ENCODE measurements at regions not wholly inside any gene's neighbourhood (a gene's known extent, or its start where the extent isn't known, plus 50 kb on each side); places are given as distances from the start of the nearest gene placed in this dataset.
"Not testable (repeated sequence)": the region's sequence is repeated elsewhere in the genome, so short reads cannot be mapped to it uniquely, and the experiment has no call there.

DNA sequence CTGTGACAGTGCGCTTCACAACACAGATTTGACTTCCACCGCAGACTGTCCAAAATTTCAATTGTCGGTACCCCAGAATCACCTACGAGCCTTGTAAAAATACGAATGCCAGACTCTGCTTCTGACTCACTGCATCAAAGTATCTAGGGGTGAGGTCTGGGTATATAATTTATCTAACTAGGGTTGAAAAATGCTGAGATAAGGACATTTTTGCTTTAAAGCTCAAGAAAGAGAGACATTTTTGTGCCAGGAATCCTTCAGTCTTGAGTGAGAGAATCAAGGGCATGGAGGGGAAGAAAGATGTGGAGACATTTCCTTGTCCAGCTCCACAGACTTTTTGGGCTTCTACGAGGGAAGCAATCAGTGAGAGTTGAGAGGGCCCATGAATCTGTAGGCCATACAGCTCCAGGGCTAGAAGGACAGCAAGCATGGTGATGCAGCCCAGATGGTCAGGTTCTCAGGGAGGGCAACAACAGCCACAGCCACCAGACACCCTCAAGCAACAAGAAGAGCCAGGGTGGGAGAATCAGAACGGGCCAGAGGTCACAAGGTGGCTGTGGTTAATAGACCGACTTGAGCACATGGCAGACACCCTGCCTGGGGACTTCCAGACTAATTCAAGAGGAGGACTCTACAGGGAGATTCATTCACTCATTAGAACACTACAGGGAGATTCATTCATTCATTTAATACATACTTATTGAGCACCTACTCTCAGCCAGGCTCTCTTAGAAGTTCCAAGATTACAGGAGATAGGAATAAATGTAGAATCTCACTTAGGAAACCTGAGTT lies 211.1 kb upstream of the PRDM1 start:
- DNase-seq = no peak

DNA sequence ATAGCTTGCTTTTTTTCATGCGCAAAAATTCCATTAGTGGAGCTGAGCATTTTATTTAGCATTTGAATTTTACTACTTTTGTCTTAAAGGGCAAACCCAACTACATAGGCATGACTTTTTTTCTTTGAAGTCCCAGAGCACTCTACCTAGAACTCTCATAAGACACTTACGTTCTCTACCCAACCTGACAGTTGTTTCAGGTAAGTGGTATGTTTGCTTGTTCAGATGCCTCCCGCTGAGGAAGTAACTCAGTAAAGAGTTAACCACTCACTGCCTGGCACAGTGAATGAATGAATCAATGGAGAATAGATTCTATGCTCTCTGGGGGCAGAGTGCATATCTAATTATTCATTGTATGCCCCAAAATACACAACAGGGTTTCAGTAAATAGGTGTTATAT lies 212.3 kb upstream of the PRDM1 start:
- DNase-seq = no peak

DNA sequence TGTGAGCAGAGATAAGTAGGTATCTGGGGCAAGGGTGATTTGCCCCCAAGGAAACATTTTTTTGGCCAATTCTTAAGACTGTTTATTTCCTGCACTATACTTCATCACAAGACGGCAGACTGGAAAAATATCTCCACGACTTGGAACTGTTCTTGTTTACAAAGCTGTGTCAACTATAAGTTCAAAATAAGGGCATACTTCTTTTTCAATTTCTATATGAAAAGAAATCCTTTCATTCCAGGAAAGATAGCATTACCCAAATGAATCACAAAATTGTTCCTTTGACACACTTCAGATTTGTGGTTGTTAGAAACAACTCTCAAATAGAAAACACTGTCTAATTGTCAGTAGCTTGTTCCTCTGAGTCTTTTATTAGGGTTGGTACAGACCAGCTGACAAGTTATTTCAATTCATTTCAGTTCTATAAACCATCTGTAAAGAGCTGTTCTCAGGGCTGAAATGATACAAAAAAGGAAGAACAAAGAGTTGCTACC lies 212.9 kb upstream of the PRDM1 start:
- no peak for DNase-seq

DNA sequence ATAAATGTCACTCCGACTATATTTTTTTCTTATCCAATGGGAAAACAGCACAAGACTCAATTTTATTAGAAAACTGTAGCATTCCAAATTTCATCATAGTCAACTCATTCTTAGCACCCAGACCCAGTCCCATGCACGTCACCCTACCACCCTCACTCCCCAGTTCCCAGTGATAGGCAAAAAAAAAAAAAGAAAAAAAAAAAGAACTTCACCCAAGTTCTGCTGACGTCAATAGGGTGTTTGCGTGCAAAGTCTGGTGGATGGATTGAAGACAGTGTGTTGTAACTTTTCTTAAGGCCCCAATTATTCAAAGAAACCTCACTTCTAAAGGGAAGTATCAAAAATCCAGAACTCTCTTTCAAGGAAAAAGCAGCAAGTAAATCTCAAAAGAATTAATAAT lies 213.9 kb upstream of the PRDM1 start:
- DNase-seq = no peak

DNA sequence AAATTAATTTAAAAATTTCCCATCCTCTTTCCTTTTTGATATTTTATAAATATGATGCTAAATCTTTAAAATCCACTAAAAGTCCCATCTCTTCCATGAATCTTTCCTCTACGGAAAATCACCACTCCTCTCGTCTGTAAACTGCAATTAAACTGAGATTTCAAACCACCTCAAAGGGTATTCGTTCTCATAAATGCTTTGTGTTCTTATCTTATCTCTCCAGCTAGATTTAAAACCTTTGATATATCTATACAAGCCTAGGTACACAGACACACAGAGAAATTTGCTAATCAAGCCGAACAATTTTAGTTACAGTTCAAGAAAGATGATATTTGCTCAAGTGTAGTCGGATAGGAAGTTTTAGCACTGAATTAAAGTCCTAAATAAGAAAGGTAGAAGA lies 214.6 kb upstream of the PRDM1 start:
- DNase-seq = no peak

DNA sequence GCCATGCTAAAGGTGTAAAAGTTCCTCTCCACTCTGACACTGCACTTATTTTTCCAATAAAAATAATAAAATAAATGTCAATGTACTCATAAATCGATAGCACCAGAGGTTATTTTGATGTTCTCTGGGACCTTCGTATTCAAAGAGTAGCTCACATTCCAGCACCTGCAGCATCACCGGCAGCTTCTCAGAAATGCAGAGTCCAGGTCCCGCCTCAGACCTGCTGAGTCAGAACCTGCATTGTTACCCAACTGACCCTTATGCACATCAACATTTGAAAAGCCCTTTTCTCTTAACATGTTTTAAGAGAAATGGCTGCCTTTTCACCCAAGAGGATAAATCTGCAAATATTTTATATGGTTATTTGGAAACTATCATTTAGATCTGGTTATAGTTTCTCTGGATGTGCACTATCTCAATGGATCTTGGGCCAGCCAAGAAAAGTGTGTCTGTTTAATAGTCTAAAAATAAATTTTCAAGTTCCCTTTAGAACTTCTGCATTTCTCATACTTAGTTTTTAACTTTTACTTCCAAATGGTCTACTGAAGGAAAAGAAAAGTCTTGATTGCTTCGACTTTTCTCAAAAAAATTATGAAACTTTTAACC lies 216.2 kb upstream of the PRDM1 start:
- no peak for DNase-seq

DNA sequence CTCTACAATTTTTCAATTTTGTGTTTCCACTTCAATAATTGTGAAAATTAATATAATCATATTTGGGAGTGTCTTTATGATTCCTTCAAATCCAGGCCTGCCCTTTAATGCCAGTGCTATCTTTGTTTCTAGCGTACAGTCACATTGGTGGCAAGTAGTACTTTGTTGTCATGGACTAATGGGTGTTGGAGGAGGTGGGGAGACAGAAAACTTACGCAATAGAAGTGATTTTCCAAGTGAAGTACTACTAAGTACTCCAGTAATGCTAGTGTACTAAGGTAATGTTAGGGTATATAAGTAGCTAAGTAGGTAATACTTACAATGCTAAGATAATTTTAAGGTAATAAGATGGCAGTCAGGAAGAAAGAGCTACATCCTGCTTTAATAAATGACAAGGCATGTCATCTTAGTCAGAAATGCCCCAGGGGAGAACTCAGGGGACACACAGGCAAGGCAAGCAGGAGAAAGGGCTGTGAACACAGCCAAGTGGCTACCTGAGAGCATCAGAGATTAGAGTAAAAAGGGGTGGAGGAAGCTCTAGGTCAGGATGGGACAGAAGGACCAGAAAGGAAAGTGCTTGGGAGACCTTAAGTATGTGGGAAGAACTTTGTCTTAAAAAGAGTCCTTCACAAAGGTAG lies 217.2 kb upstream of the PRDM1 start:
- no peak for DNase-seq

DNA sequence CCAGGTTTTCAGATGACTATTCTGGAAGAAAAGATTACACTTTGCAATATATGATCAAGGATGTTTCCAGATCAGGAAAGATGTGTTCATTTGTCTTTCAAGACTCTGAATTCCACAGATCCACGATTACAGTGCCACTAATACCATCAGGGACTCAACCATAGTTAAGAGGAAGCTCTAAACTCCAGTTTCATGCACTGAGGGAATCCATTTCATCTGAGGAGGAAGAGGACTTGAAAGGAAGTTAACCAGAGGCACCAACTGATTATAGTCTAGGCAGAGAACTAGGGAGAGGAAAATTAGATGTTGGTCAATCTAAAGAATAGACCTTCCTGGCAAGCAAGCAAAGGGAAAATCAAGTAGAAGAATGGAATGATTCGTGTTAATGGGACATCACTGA lies 218.3 kb upstream of the PRDM1 start:
- DNase-seq = no peak

DNA sequence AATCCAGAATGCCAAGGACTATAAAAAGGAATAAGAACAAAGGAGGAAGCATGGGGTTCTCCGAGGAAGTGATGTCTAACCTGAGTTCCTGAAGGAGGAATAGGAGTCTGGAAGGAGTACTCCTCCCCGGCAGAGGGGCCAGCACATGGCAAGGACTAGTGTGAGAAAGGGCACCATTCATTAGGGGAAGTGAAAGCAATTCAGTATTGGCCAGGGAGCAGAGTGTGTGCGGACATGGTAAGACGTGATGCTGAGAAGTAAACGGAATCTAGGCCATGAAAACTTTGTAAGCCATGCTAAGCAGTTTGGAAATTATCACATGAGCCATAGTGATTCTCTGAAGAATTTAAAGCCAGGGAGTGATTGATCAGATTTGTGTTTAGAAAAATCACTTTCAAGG lies 218.9 kb upstream of the PRDM1 start:
- DNase-seq = no peak

DNA sequence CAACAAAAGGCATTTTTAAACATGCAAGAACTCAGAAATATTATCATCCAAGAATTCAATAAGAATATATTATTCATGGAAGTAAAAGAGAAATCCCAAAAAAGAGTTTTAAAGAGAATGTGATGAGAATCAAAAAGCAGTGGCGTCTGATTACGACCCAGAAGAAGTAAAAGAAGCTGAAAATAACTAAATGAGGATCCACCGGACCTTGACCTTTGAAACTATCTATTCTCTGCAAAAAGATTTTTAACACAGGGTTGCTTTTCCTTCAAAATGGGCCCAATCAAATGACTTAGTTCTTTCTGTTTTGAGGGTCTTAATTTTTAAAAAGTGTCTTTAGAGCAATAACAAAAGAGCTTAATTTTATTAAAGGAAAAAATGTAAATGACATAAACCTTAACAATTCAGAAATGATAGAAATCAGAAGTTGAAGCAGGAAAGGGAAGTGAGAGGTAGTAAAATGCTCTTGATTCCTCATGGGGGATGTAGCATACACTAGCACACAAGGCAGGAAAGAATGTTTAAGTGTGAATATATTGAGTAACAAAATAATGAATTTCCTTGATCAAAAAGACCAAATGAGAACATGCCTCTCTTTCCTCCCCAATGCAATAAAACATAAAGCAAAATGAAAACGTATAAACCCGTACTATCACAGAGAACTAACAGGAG lies 223.1 kb upstream of the PRDM1 start:
- DNase-seq = no peak

DNA sequence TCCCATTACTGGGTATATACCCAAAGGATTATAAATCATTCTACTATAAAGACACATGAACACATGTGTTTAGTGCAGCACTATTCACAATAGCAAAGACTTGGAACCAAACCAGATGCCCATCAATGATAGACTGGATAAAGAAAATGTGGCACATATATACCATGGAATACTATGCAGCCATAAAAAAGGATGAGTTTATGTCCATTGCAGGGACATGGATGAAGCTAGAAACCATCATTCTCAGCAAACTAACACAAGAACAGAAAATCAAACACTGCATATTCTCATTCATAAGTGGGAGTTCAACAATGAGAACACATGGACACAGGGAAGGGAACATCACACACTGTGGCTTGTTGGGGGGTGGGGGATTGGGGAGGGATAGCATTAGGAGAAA lies 225.2 kb upstream of the PRDM1 start:
- DNase-seq = not testable (repeated sequence)

DNA sequence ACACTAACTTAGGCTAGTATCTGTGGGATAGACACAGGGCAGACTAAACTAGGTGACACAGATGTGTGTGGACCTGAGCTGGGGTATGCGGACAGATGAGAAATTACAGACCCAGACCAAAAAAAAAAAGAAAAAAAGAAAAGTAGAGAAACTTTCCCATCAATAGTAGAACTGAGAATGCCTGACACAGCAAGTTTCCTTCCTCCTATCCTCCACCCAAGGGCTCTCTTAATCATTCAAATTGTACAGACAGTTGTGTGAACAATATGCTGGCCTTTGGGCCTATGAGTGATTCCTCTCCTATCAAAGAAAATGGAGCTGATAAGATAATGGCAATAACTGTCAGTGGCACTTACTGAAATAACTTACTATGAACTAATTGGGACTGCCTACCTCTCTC lies 226.7 kb upstream of the PRDM1 start:
- DNase-seq = no peak

DNA sequence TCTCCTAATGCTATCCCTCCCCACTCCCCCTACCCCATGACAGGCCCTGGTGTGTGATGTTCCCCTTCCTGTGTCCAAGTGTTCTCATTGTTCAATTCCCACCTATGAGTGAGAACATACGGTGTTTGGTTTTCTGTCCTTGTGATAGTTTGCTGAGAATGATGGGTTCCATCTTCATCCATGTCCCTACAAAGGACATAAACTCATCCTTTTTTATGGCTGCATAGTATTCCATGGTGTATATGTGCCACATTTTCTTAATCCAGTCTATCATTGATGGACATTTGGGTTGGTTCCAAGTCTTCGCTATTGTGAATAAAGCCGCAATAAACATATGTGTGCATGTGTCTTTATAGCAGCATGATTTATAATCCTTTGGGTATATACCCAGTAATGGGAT lies 227.5 kb upstream of the PRDM1 start:
- DNase-seq = not testable (repeated sequence)

DNA sequence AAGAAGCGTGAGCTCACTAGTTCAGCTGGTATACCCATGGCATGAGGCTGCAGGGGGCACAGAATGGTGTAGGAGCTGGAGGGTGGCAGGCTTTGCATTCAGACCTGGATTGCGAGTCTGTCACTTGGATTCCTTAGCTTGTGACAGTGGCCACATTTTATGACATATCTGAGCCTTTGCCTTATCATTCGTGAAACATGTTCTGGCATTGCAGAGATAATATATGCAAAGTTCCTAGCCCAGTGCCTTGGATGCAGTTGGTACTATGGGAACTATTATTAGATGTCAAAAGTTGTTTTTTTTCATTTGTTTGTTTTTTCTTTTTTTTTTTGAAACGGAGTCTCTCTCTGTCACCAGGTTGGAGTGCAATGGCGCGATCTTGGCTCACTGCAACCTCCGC lies 230.7 kb upstream of the PRDM1 start:
- DNase-seq = no peak

DNA sequence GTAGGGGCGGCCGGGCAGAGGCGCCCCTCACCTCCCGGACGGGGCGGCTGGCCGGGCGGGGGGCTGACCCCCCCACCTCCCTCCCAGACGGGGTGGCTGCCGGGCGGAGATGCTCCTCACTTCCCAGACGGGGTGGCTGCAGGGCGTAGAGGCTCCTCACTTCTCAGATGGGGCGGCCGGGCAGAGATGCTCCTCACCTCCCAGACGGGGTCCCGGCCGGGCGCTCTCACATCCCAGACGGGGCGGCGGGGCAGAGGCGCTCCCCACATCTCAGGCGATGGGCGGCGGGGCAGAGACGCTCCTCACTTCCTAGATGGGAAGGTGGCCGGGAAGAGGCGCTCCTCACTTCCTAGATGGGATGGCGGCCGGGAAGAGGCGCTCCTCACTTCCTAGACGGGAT lies 232.2 kb upstream of the PRDM1 start:
- DNase-seq = not testable (repeated sequence)

DNA sequence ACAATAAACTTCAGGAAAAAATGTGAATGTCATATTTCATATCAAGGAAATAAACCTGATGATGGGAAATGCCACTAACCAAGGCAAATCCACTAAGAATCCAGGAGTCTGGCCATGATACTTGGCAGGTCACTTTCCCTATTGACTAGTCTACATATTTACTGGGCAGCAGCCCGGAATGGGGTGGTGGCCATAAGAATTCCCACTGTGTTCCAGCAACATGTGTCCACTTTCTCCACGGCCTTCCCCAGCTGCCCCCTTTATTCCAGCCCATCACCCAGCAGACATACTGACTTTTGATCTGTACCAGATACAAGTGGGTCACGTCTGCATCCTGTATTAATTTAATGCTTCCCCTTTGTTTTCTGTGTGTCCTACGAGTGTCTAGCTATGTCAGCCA lies 234.5 kb upstream of the PRDM1 start:
- DNase-seq = no peak

DNA sequence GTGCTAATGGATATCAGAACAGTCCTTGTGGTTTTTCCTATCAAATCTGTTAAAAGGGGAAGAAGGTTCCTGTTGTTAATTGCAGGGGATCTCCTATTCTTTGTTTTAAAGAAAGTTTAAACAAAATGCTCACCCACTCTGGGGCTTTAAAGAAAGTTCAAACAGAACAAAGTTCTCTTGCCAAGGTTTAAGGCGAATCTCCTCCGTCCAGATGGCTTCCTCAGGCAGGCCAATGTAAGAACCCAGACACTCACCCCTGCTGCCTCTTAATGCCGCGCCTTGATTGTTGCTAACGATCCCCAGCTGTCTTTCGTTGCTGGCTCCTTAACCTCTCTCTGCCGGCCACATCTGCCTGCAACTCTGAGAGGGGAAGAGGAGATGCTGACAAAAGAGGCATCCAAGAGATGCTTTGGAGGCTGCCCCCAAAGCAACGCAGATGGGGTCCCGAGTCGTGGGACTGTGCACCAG lies 235.0 kb upstream of the PRDM1 start:
- no peak for DNase-seq

DNA sequence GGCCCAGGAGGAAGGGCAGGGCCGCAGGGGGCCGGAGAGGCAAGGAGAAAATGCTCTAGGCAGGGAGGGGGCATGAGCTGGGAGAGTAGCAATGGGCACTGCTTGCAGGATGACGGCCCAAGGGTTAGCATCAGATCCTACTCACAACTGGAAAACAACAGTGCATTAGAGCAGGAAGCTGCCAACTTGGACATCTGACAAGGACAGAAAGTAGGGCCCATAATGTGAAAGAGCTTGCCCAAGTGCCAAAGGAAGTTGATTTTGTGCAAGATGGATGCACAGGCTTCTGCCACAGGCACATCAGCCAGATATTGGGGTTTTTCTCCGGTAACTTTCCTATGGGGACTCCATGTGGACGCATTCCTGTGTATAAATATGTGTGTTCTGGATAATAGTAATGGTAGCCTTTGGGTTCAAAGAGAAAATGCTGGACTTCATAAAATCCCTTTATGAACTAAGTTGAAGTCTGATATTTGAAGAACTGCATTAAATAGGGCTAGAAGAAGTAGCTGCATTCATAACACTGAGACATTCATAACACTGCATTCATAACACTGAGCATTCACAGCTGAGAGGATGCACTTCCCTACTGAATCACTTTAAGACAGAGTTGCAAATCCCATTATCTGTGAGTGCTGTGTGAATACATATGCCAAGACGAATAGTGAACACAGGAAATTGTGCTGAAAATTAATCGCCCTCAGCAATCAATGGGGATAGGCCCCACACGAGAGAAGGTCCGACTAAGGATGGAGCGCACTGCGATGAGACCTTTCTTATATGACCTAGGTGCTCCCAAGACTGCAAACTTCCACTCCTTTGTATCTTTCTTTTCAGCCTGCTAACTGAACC lies 235.6 kb upstream of the PRDM1 start:
- no peak for DNase-seq

DNA sequence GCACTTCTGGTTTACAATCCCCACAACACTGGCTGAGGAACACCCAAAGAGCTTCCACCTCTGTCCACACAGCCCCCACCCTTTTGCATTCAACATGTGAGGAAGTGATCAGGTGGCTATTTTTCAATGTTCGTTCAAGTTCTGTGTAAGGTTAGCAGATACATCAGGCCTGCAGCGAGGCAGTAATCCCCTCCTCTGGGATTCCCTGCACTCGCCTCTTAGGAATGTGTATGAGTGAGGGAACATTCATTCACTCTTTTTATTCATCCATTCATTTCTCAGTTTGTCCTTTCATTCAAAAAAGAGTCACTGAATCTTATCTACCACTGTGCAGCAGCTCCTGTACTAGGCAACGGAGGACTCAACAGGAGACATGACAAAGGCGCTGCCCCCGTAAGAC lies 236.4 kb upstream of the PRDM1 start:
- no peak for DNase-seq

DNA sequence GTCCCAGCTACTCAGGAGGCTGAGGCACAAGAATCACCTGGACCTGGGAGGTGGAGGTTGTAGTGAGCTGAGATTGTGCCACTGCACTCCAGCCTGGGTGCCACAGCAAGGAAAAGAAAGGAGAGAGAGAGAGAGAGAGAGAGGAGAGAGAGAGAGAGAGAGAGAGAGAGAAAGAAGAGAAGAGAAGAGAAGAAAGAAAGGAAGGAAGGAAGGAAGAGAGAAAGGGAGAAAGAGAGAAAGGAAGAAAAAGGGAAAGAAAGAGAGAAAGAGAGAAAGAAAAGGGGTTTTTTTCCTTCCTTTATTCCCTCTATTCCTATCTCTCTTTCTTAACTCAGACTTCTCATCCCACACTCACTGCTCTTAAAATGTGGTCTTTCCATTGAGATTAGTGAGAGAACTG lies 238.7 kb upstream of the PRDM1 start:
- DNase-seq = no peak

DNA sequence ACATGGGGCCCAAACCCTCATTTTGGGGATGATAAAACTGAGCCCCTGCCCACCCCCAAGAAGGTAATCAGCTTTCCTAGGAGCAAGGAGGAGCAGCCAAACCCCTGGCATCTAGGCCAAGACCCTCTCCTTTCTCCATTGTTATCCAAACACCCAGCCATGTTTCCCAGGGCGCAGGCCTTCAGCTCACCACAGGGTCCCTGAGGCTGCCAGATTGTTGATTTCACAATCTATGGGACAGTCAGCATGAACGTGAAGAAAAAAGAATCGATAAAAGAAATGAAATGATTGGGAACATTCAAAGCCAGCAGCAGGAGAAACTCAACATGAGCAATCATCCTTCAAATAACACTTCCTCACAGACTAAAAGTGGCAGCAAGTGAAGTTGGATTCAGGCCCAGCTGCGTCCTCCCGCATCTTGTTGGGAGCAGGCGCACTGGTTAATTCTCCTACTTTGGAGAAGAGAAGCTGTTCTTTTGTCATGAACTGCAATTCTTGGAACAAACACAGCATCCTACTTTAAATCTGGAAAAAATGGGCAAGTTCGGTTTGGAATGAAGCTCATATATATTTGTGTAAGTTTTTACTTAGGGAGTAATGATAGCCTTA lies 241.8 kb upstream of the PRDM1 start:
- no peak for DNase-seq

DNA sequence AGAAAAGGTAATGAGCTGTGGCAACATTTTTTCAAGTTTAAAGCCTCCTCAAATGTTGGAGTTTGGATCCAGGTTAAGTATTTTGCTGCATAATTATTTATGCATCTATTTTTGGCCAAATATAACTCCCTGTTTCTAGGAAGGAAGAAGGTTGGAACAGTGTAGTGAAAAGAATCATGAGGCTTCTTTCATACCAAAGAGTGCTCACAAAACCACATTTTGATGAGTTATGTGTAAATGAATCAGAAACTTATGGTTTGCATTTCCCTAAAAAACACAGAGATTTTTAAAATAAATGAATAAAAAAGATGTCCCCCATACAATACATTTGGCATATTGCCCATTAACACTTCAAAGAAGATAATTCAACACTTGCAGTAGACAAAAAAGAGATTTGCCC lies 246.9 kb upstream of the PRDM1 start:
- no peak for DNase-seq

Data from central memory CD4-positive, alpha-beta T cell (primary cell).